H7 (cell line): ENCODE measurements at regions not wholly inside any gene's neighbourhood (a gene's known extent, or its start where the extent isn't known, plus 50 kb on each side); places are given as distances from the start of the nearest gene placed in this dataset.

ENCODE experiments used
- DNase-seq: peaks from one replicate; pipeline ENCODE4 v3.0.0; 2012
- H3K27me3 ChIP-seq: 2 replicates; pipeline ENCODE4 v1.6.0; 2011; ENCODE audit warnings: mild to moderate bottlenecking, low read length; ENCODE audit not compliant: control insufficient read depth, insufficient read depth
- H3K36me3 ChIP-seq: replicated peaks from 2 replicates; pipeline ENCODE4 v1.5.1; 2011; ENCODE audit warnings: low read length; ENCODE audit not compliant: control insufficient read depth, insufficient read depth
- H3K4me3 ChIP-seq: 2 replicates; pipeline ENCODE4 v1.5.1; 2011; ENCODE audit warnings: low read depth, mild to moderate bottlenecking, control low read depth, low read length, moderate library complexity; ENCODE audit not compliant: insufficient read depth

DNA sequence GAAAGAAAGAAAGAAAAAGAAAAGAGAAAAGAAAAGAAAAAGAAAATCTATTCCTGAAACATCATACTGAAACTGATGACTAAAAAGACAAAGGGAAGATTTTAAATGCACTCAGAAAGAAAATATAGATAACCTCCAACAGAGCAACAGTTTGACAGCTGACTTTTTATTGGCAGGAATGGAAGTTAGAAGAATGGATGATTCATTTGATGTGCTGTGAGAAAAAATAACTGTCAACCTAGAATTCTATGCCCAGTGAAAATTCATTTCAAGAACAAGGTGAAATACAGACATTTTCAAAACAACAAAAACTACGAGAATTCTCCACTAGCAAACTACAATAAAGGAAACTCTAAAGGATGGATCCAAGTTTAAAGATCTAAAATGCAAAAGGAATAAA is 50.5 kb upstream of the HSPA12A start:
- Histone ChIP-seq H3K36me3 (no peaks in the 10 kb centered on the region), H3K27me3 (peaks cover 1% of the 10 kb centered on the region; the same call in 1 of the 2 replicates), H3K4me3 (no peak overlapping the region)
- DNase-seq = no peak

- DNase-seq = no peak
- Histone ChIP-seq H3K36me3 (no peaks in the 10 kb centered on the region), H3K4me3 (no peak overlapping the region), H3K27me3 (no peaks in the 10 kb centered on the region)
Measured at GRCh38 chr10:116796469-116796868, 52.8 kb upstream of the ENO4 start.

DNA sequence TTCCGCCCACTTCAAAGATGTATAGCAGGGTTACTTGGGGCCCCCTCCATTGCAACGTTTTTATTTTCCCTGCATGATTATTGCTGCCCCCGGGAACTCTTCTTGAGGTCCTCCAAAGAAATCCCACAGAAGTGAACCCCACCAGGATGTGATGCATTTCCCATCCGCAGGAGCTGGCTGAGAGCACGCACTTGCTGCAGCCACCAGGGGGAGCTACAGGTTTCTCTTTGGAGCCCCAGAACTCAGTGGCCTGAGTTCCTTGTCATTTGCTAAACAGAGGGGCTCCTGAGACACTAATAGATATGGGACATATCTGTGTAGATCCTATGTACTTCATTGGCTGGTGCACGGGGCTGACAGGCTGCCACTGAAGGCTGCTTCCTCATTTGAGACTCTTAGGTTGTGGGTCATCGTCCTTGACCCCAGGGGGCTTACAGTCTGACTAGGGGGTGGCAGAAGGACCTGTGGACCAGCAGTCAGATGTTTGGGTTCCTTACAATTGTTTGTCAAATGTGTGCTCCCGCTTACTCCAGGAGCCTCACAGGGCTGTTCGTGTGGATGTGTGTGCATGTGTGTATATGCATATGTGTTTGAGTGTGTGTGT is 52.3 kb upstream of the ENO4 start:
- DNase-seq = peak; percentile 92
- no peaks in the 10 kb centered on the region for H3K36me3 ChIP-seq
- no peak overlapping the region for H3K4me3 ChIP-seq
- H3K27me3 ChIP-seq = no peaks in the 10 kb centered on the region

DNA sequence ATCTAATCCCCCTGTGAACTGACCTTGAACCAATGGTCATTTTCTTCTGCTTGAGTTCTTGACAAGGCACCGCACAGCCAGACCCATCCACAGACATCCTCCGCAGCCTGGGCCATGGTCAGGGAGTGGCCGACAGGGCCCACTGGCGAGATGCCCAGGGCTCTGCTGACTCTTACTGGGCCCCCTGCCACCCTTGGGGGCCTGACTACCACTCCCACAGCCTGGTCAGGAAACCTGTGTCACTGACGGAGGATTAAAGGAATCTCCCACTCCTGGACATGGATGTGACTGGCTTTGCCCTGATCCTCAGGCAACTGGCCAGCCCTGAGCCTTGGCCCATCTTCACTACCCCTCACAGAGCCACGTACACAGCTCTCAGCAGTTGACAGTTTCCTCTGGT is 50.4 kb upstream of the ENO4 start:
- H3K27me3 ChIP-seq = no peaks in the 10 kb centered on the region

More for the DNA sequence above, 50.4 kb upstream of the ENO4 start:
- no peak for DNase-seq
- H3K36me3 ChIP-seq = no peaks in the 10 kb centered on the region
- no peak overlapping the region for H3K4me3 ChIP-seq
